HepG2 (cell line): ENCODE measurements at regions not wholly inside any gene's neighbourhood (a gene's known extent, or its start where the extent isn't known, plus 50 kb on each side); places are given as distances from the start of the nearest gene placed in this dataset.

Experiments
- ATAC-seq: fragments of 200-7000 bp; cut with Tn5 transposase; 3 replicates; pipeline ENCODE4 v1.9.1; 2020; ENCODE audit warnings: mild to moderate bottlenecking, moderate library complexity
- BruUV-seq: library from RNA; stranded (reverse); fragments of 400-500 nt; replicated peaks from 2 replicates; lab custom pipeline; 2021; lab: Mats Ljungman, UMichigan
- CTCF ChIA-PET: fragments of 300-600 bp; formaldehyde crosslinking; extraction: SDS; loops from one replicate; lab custom pipeline; 2021; ENCODE audit warnings: low total read pairs, inconsistent platforms, low intra/inter-chr PET ratio; lab: Yijun Ruan, JAX
- POLR2A ChIA-PET: fragments of 350-600 bp; sonication (Branson Sonifier 250); formaldehyde crosslinking; loops from one replicate; lab custom pipeline; 2020; ENCODE audit warnings: antibody characterized with exemption, inconsistent platforms; lab: Yijun Ruan, JAX
- DNase-seq: peaks from one replicate; pipeline ENCODE4 v3.0.0-alpha.2; 2015; ENCODE audit warnings: low spot score
- FAIRE-seq: peaks from 3 replicates; lab custom pipeline; 2011; peaks lifted over from hg19 to GRCh38; lab: Jason Lieb, UNC
- H2AFZ ChIP-seq: one replicate; pipeline ENCODE4 v1.6.1; 2011; ENCODE audit warnings: low read length, inconsistent platforms
- H3K27ac ChIP-seq: fragments of 300-600 bp; 3 replicates; pipeline ENCODE4 v1.8.0; 2011; ENCODE audit warnings: mixed run types, mild to moderate bottlenecking, mixed read lengths, low read length, inconsistent platforms; ENCODE audit not compliant: insufficient read depth; ENCODE audit errors: extremely low read length
- H3K27me3 ChIP-seq, 2 experiments: fragments of 200-600 bp in 1 of 2; 2 replicates in 1 of 2; 3 replicates in 1 of 2; pipeline versions ENCODE4 v1.6.0 to v1.8.0; 2011; ENCODE audit warnings: low read length in 2 of 2, mild to moderate bottlenecking in 2 of 2, moderate library complexity in 2 of 2, inconsistent platforms in 1 of 2; ENCODE audit not compliant: insufficient read depth in 2 of 2, control insufficient read depth in 1 of 2
- H3K36me3 ChIP-seq, 2 experiments: fragments of 200-600 bp in 1 of 2; replicated peaks in 1 of 2; 2 replicates in 1 of 2; 3 replicates in 1 of 2; pipeline versions ENCODE4 v1.5.1 to v1.8.0; 2011; ENCODE audit warnings: low read length in 2 of 2, inconsistent platforms in 1 of 2; ENCODE audit not compliant: insufficient read depth in 2 of 2, control insufficient read depth in 1 of 2
- H3K4me1 ChIP-seq: 2 replicates; pipeline ENCODE4 v1.5.1; 2012; ENCODE audit warnings: low read length, inconsistent platforms; ENCODE audit not compliant: insufficient read depth
- H3K4me2 ChIP-seq: 2 replicates; pipeline ENCODE4 v1.6.0; 2011; ENCODE audit warnings: low read depth, low read length, inconsistent platforms
- H3K4me3 ChIP-seq, 3 experiments: fragments of 200-600 bp in 1 of 3; sonication (generic), shearing (Covaris generic) in 1 of 3; replicated peaks in 1 of 3; 2 replicates each; pipeline ENCODE4 v1.5.1; 2011 to 2016; ENCODE audit warnings: low read length in 3 of 3, inconsistent platforms in 2 of 3, low read depth in 2 of 3, mild to moderate bottlenecking in 2 of 3, control low read depth in 1 of 3, mixed read lengths in 1 of 3; ENCODE audit not compliant: insufficient read depth in 1 of 3
- H3K79me2 ChIP-seq: one replicate; pipeline ENCODE4 v1.6.1; 2011; ENCODE audit warnings: low read length, inconsistent platforms; ENCODE audit not compliant: insufficient read depth
- H3K9ac ChIP-seq: 2 replicates; pipeline ENCODE4 v1.6.0; 2011; ENCODE audit warnings: mild to moderate bottlenecking, low read depth, low read length, inconsistent platforms; ENCODE audit not compliant: insufficient read depth
- H3K9me3 ChIP-seq: 2 replicates; pipeline ENCODE4 v1.5.1; 2012; ENCODE audit warnings: mild to moderate bottlenecking, low read length
- H4K20me1 ChIP-seq: 2 replicates; pipeline ENCODE4 v1.6.0; 2011; ENCODE audit warnings: inconsistent platforms, mild to moderate bottlenecking, low read length, moderate library complexity; ENCODE audit not compliant: insufficient read depth
- ARNT2 ChIP-seq: sonication (generic); formaldehyde crosslinking; IDR thresholded peaks from 2 replicates; pipeline ENCODE4 v1.8.0; 2022; ENCODE audit warnings: mild to moderate bottlenecking, low read depth, missing genetic modification reagents, moderate library complexity
- BCL6 ChIP-seq: IDR thresholded peaks from 2 replicates; pipeline ENCODE4 v1.6.1; 2016; ENCODE audit warnings: missing genetic modification reagents, missing compliant biosample characterization
- FOXA3 ChIP-seq: IDR thresholded peaks from 2 replicates; pipeline ENCODE4 v1.6.1; 2016; ENCODE audit warnings: missing genetic modification reagents, missing compliant biosample characterization
- HDAC1 ChIP-seq: sonication (generic); formaldehyde crosslinking; IDR thresholded peaks from 2 replicates; pipeline ENCODE4 v1.5.1; 2020; ENCODE audit warnings: mild to moderate bottlenecking, missing genetic modification reagents
- HMGA1 ChIP-seq: sonication (generic); formaldehyde crosslinking; conservative IDR thresholded peaks from 2 replicates; pipeline ENCODE4 v1.4.0; 2020; ENCODE audit warnings: missing genetic modification reagents
- IKZF1 ChIP-seq: fragments of 450-650 bp; IDR thresholded peaks from 2 replicates; pipeline ENCODE4 v1.7.1; 2016
- ISX ChIP-seq: sonication (generic); formaldehyde crosslinking; conservative IDR thresholded peaks from 2 replicates; pipeline ENCODE4 v1.5.0; 2020; ENCODE audit warnings: missing genetic modification reagents
- MYC ChIP-seq: sonication (generic); formaldehyde crosslinking; IDR thresholded peaks from 2 replicates; pipeline ENCODE4 v1.9.0; 2021; ENCODE audit warnings: missing genetic modification reagents, borderline replicate concordance
- PHF21A ChIP-seq: sonication (generic); formaldehyde crosslinking; IDR thresholded peaks from 2 replicates; pipeline ENCODE4 v1.5.0; 2020; ENCODE audit warnings: mild to moderate bottlenecking, missing genetic modification reagents
- ZBTB42 ChIP-seq: sonication (generic); formaldehyde crosslinking; IDR thresholded peaks from 2 replicates; pipeline ENCODE4 v1.5.0; 2020; ENCODE audit warnings: mild to moderate bottlenecking, missing genetic modification reagents
- ZNF124 ChIP-seq: sonication (generic); formaldehyde crosslinking; IDR thresholded peaks from 2 replicates; pipeline ENCODE4 v1.4.0; 2020; ENCODE audit warnings: missing genetic modification reagents
- ZNF207 ChIP-seq: fragments of 450-650 bp; IDR thresholded peaks from 2 replicates; pipeline ENCODE4 v1.6.1; 2016; ENCODE audit warnings: antibody characterized with exemption, borderline replicate concordance
- ZNF589 ChIP-seq: sonication (generic); formaldehyde crosslinking; conservative IDR thresholded peaks from 2 replicates; pipeline ENCODE4 v1.8.0; 2022; ENCODE audit warnings: mild to moderate bottlenecking, moderate library complexity, missing genetic modification reagents
- ZNF737 ChIP-seq: sonication (generic); formaldehyde crosslinking; IDR thresholded peaks from 2 replicates; pipeline ENCODE4 v1.5.0; 2020; ENCODE audit warnings: missing genetic modification reagents, mild to moderate bottlenecking, borderline replicate concordance
- ZZZ3 ChIP-seq: sonication (generic); formaldehyde crosslinking; IDR thresholded peaks from 2 replicates; pipeline ENCODE4 v1.4.0; 2020; ENCODE audit warnings: missing genetic modification reagents, mild to moderate bottlenecking, borderline replicate concordance
- WGBS: methylation state at CpG from one replicate; pipeline ENCODE4 v1.1.6; 2017; ENCODE audit warnings: low lambda C conversion rate; 5-methylcytosine and 5-hydroxymethylcytosine counted together
- in situ Hi-C: cut with HindIII; loops from 2 replicates; pipeline ENCODE4 v1.10.0; 2017; ENCODE audit warnings: low pct_unique_long_range_greater_than_20kb; ENCODE audit not compliant: extremely low pct_ligation_motif_present
- intact Hi-C: fragments of 100-400 bp; cut with micrococcal nuclease; formaldehyde crosslinking; loops from one replicate; pipeline ENCODE4 v1.10.0; 2022; ENCODE audit not compliant: unreplicated experiment
- TF ChIP-seq, protein P1 (sequence below): sonication (generic); formaldehyde crosslinking; IDR thresholded peaks from 2 replicates; pipeline ENCODE4 v1.4.0; 2020; ENCODE audit warnings: missing genetic modification reagents
- TF ChIP-seq, protein P2 (sequence below): sonication (generic); formaldehyde crosslinking; IDR thresholded peaks from 2 replicates; pipeline ENCODE4 v1.8.1; 2022; ENCODE audit warnings: low read depth, mild to moderate bottlenecking, missing genetic modification reagents

DNA sequence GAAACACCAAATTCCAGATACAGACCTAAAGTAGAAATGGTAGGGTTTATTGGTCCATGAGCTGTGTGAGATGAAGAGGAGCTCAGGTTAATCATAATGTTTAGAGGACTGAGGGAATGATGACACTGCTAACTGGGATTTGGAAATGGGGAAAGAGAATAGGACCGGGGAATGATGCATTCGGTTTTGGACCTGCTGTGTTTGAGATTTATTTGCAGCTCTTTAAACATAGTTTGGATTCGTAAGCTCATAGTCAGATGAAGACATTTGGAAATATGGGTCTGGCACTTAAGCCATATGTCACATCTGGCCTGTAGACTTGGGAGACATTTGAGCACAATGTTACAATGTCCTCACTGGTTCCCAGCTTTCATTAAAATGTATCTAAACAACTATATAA, 127.9 kb upstream of the DUSP10 start:
- FAIRE-seq = no peak
- intact Hi-C loops = no loop called here

DNA sequence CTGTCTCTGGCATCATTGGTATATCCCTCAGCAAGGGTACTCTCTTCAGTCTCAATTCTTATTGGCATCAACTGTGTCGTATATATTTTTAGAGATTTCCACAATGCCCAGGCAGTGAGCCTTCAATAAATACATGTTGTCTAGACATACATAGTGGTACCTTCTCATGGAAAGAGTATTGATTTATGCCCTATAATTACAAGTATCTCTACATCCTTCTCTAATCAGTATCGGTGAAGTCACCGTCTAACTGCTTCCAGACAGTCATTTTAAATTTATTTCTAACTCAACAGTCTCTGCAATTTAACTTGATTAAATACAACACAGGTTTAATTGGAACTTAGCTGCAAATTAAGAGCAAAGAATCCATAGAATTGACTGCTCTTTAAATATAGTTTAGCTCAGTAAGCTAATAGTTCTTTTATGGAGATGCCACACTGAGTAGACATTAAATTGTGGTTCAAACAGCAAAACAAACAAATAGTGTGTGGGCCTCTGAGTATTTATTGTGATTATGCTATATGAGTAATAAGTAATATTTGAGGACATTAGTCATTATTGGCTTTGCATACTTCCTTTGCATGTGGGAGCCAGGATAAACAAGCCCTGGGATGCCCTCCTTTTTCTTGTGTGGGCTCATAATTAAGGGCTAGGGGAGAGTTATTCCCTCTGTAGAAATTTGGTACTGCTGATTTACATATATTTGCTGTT, 126.9 kb upstream of the DUSP10 start:
- Histone ChIP-seq H3K27ac (no peak overlapping the region), H3K4me1 (no peaks in the 10 kb centered on the region), H3K36me3 (no peaks in the 10 kb centered on the region), H3K79me2 (no peaks in the 10 kb centered on the region), H4K20me1 (no peaks in the 10 kb centered on the region), H3K9ac (no peak overlapping the region), H3K27me3 (no peaks in the 10 kb centered on the region; a peak in 1 of 5 replicates), H2AFZ (no peak overlapping the region), H3K4me2 (no peak overlapping the region), H3K4me3 (no peak overlapping the region), H3K9me3 (no peaks in the 10 kb centered on the region)
- ChIA-PET POLR2A (no interaction called here), CTCF (no interaction called here)
- ATAC-seq (no peak), FAIRE-seq (no peak), DNase-seq (no peak)
- in situ Hi-C loops (no loop called here), intact Hi-C loops (no loop called here)
- BruUV-seq = no TSS peak
- 2% methylated on average over 3 of the region's 3 CpGs for WGBS
- TF ChIP-seq ZBTB42 (CRISPR knock-in tag) = no peak
- TF ChIP-seq ZNF207 = no peak
- no peak for TF ChIP-seq IKZF1
- no peak for TF ChIP-seq HDAC1 (CRISPR knock-in tag)
- no peak for TF ChIP-seq ISX (CRISPR knock-in tag)
- TF ChIP-seq ARNT2 = no peak
- no peak for TF ChIP-seq FOXA3 (CRISPR knock-in tag)
- no peak for TF ChIP-seq PHF21A (CRISPR knock-in tag)
- TF ChIP-seq ZNF124 = no peak
- no peak for TF ChIP-seq MYC
- TF ChIP-seq, protein P1, sequence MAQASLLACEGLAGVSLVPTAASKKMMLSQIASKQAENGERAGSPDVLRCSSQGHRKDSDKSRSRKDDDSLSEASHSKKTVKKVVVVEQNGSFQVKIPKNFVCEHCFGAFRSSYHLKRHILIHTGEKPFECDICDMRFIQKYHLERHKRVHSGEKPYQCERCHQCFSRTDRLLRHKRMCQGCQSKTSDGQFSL = no peak
- no peak for TF ChIP-seq ZNF589 (CRISPR knock-in tag)
- TF ChIP-seq ZNF737 (CRISPR knock-in tag) = no peak
- TF ChIP-seq, protein P2, sequence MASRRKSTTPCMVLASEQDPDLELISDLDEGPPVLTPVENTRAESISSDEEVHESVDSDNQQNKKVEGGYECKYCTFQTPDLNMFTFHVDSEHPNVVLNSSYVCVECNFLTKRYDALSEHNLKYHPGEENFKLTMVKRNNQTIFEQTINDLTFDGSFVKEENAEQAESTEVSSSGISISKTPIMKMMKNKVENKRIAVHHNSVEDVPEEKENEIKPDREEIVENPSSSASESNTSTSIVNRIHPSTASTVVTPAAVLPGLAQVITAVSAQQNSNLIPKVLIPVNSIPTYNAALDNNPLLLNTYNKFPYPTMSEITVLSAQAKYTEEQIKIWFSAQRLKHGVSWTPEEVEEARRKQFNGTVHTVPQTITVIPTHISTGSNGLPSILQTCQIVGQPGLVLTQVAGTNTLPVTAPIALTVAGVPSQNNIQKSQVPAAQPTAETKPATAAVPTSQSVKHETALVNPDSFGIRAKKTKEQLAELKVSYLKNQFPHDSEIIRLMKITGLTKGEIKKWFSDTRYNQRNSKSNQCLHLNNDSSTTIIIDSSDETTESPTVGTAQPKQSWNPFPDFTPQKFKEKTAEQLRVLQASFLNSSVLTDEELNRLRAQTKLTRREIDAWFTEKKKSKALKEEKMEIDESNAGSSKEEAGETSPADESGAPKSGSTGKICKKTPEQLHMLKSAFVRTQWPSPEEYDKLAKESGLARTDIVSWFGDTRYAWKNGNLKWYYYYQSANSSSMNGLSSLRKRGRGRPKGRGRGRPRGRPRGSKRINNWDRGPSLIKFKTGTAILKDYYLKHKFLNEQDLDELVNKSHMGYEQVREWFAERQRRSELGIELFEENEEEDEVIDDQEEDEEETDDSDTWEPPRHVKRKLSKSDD = no peak
- TF ChIP-seq BCL6 (CRISPR knock-in tag) = no peak

More for the DNA sequence above, 127.9 kb upstream of the DUSP10 start:
- Histone ChIP-seq H4K20me1 (no peaks in the 10 kb centered on the region), H2AFZ (no peak overlapping the region), H3K27me3 (no peaks in the 10 kb centered on the region; a peak in 1 of 5 replicates)
- DNase-seq = no peak
- in situ Hi-C loops = no loop called here
- no peak for TF ChIP-seq HMGA1
- no peak for TF ChIP-seq ZZZ3 (CRISPR knock-in tag)
- TF ChIP-seq, all 625 proteins: peak for 0
- Histone ChIP-seq H3K36me3 (no peaks in the 10 kb centered on the region), H3K4me3 (no peak overlapping the region), H3K9ac (no peak overlapping the region), H3K4me1 (no peaks in the 10 kb centered on the region), H3K9me3 (no peaks in the 10 kb centered on the region), H3K79me2 (no peaks in the 10 kb centered on the region), H3K27ac (no peak overlapping the region), H3K4me2 (no peak overlapping the region)
- no TSS peak for BruUV-seq
- 14% methylated on average over 3 of the region's 3 CpGs for WGBS
- ChIA-PET CTCF (no interaction called here), POLR2A (no interaction called here)
- no peak for ATAC-seq
